HEK293 (cell line): ENCODE measurements at regions not wholly inside any gene's neighbourhood (a gene's known extent, or its start where the extent isn't known, plus 50 kb on each side); places are given as distances from the start of the nearest gene placed in this dataset.

Experiments
- CTCF ChIA-PET: fragments of 350-600 bp; formaldehyde crosslinking; extraction: SDS; loops from one replicate; lab custom pipeline; 2021; ENCODE audit warnings: antibody characterized with exemption; lab: Yijun Ruan, JAX
- POLR2A ChIA-PET: fragments of 300-600 bp; formaldehyde crosslinking; extraction: SDS; loops from one replicate; lab custom pipeline; 2020; ENCODE audit warnings: antibody characterized with exemption, inconsistent platforms; lab: Yijun Ruan, JAX
- H3K27ac ChIP-seq: fragments of 200-500 bp; sonication (Bioruptor generic); 2 replicates; pipeline ENCODE4 v1.5.1; 2014; ENCODE audit warnings: low read depth, low read length, control low read depth, inconsistent platforms; ENCODE audit errors: extremely low read depth
- H3K36me3 ChIP-seq, 2 experiments: fragments of 200-500 bp in 1 of 2; sonication (Bioruptor generic) in 1 of 2; 1 replicate in 1 of 2; 2 replicates in 1 of 2; pipeline ENCODE4 v1.5.1; 2014 to 2017; ENCODE audit warnings: inconsistent platforms in 2 of 2, low read length in 2 of 2; ENCODE audit not compliant: control insufficient read depth in 2 of 2, insufficient read depth in 1 of 2
- H3K4me1 ChIP-seq: fragments of 200-500 bp; sonication (Bioruptor generic); 2 replicates; pipeline ENCODE4 v1.5.1; 2014; ENCODE audit warnings: mild to moderate bottlenecking, low read length, inconsistent platforms; ENCODE audit not compliant: control insufficient read depth, insufficient read depth
- H3K4me3 ChIP-seq: 2 replicates; pipeline ENCODE4 v1.5.1; 2011; ENCODE audit warnings: low read depth, mild to moderate bottlenecking, control low read depth, low read length, moderate library complexity
- H3K9me3 ChIP-seq: fragments of 200-500 bp; sonication (Bioruptor generic); 2 replicates; pipeline ENCODE4 v1.5.1; 2014; ENCODE audit warnings: low read depth, low read length, inconsistent platforms; ENCODE audit not compliant: control insufficient read depth, insufficient read depth
- BCL11A ChIP-seq: fragments of 450-650 bp; formaldehyde crosslinking; IDR thresholded peaks from 2 replicates; pipeline ENCODE4 v1.5.1; 2016; ENCODE audit warnings: low read depth, missing biosample characterization, missing genetic modification characterization
- GLI4 ChIP-seq: fragments of 450-650 bp; formaldehyde crosslinking; IDR thresholded peaks from 2 replicates; pipeline ENCODE4 v1.5.1; 2016; ENCODE audit warnings: missing biosample characterization, missing genetic modification characterization
- INSM2 ChIP-seq: fragments of 450-650 bp; formaldehyde crosslinking; IDR thresholded peaks from 2 replicates; pipeline ENCODE4 v1.5.1; 2016; ENCODE audit warnings: missing biosample characterization, missing genetic modification characterization
- KLF17 ChIP-seq: fragments of 450-650 bp; formaldehyde crosslinking; IDR thresholded peaks from 2 replicates; pipeline ENCODE4 v1.5.1; 2016; ENCODE audit warnings: missing biosample characterization, missing genetic modification characterization
- KLF9 ChIP-seq: fragments of 450-650 bp; formaldehyde crosslinking; IDR thresholded peaks from 2 replicates; pipeline ENCODE4 v1.5.1; 2016; ENCODE audit warnings: missing biosample characterization, missing genetic modification characterization, low read depth
- MEIS1 ChIP-seq: sonication (generic); formaldehyde crosslinking; IDR thresholded peaks from 2 replicates; pipeline ENCODE4 v1.8.1; 2022; ENCODE audit warnings: missing genetic modification reagents, mild to moderate bottlenecking, borderline replicate concordance
- YY2 ChIP-seq: fragments of 450-650 bp; formaldehyde crosslinking; IDR thresholded peaks from 2 replicates; pipeline ENCODE4 v1.5.1; 2016; ENCODE audit warnings: missing biosample characterization, missing genetic modification characterization
- ZBTB1 ChIP-seq: fragments of 450-650 bp; formaldehyde crosslinking; IDR thresholded peaks from 2 replicates; pipeline ENCODE4 v1.5.1; 2016; ENCODE audit warnings: missing biosample characterization, missing genetic modification characterization
- ZEB2 ChIP-seq: fragments of 450-650 bp; formaldehyde crosslinking; IDR thresholded peaks from 2 replicates; pipeline ENCODE4 v1.5.1; 2016; ENCODE audit warnings: missing biosample characterization, missing genetic modification characterization
- ZNF133 ChIP-seq: fragments of 450-650 bp; formaldehyde crosslinking; IDR thresholded peaks from 2 replicates; pipeline ENCODE4 v1.5.1; 2016; ENCODE audit warnings: missing biosample characterization, missing genetic modification characterization
- ZNF146 ChIP-seq: fragments of 450-650 bp; formaldehyde crosslinking; IDR thresholded peaks from 2 replicates; pipeline ENCODE4 v1.5.1; 2016; ENCODE audit warnings: missing biosample characterization, missing genetic modification characterization
- ZNF223 ChIP-seq: fragments of 450-650 bp; formaldehyde crosslinking; IDR thresholded peaks from 2 replicates; pipeline ENCODE4 v1.5.1; 2016; ENCODE audit warnings: missing biosample characterization, missing genetic modification characterization
- ZNF292 ChIP-seq: fragments of 450-650 bp; formaldehyde crosslinking; IDR thresholded peaks from 2 replicates; pipeline ENCODE4 v1.5.1; 2016; ENCODE audit warnings: low read depth, missing biosample characterization, missing genetic modification characterization, borderline replicate concordance
- ZNF354C ChIP-seq: fragments of 450-650 bp; formaldehyde crosslinking; IDR thresholded peaks from 2 replicates; pipeline ENCODE4 v1.5.1; 2016; ENCODE audit warnings: missing biosample characterization, missing genetic modification characterization, low read depth, borderline replicate concordance
- ZNF449 ChIP-seq: fragments of 450-650 bp; formaldehyde crosslinking; IDR thresholded peaks from 2 replicates; pipeline ENCODE4 v1.5.1; 2017; ENCODE audit warnings: missing biosample characterization, mild to moderate bottlenecking, missing genetic modification characterization, moderate library complexity
- ZSCAN23 ChIP-seq: fragments of 450-650 bp; formaldehyde crosslinking; IDR thresholded peaks from 2 replicates; pipeline ENCODE4 v1.5.1; 2016; ENCODE audit warnings: missing biosample characterization, missing genetic modification characterization
- TF ChIP-seq, protein P1 (sequence below): fragments of 450-650 bp; formaldehyde crosslinking; IDR thresholded peaks from 2 replicates; pipeline ENCODE4 v1.5.1; 2016; ENCODE audit warnings: missing biosample characterization, missing genetic modification characterization

DNA sequence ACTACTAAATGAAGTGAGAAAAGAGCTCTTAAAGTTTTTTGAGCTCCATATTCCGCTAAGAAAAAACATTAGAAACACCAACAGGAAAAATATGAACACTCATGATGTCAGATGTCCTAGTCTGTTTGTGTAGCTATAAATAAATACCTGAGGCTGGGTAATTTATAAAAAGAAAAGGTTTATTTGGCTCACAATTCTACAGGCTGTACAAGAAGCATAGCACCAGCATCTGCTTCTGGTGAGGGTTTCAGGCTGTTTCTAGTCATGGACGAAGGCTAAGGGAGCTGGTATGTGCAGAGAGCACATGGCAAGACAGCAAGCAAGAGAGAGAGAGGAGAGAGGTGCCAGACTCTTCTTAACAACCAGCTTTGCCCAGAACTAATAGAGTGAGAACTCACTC lies 186.2 kb downstream of the PLK2 start:
- Histone ChIP-seq H3K27ac (no peak overlapping the region), H3K9me3 (no peaks in the 10 kb centered on the region), H3K4me1 (no peaks in the 10 kb centered on the region), H3K36me3 (no peaks in the 10 kb centered on the region), H3K4me3 (no peak overlapping the region)
- CTCF ChIA-PET = interaction anchor here (0.7 to 1.4 kb wide), 2 partner anchors 606 to 975 kb away, joined by 3 to 4 read pairs; no protein-coding TSS in a partner anchor
- POLR2A ChIA-PET = no interaction called here
- TF ChIP-seq, protein P1, sequence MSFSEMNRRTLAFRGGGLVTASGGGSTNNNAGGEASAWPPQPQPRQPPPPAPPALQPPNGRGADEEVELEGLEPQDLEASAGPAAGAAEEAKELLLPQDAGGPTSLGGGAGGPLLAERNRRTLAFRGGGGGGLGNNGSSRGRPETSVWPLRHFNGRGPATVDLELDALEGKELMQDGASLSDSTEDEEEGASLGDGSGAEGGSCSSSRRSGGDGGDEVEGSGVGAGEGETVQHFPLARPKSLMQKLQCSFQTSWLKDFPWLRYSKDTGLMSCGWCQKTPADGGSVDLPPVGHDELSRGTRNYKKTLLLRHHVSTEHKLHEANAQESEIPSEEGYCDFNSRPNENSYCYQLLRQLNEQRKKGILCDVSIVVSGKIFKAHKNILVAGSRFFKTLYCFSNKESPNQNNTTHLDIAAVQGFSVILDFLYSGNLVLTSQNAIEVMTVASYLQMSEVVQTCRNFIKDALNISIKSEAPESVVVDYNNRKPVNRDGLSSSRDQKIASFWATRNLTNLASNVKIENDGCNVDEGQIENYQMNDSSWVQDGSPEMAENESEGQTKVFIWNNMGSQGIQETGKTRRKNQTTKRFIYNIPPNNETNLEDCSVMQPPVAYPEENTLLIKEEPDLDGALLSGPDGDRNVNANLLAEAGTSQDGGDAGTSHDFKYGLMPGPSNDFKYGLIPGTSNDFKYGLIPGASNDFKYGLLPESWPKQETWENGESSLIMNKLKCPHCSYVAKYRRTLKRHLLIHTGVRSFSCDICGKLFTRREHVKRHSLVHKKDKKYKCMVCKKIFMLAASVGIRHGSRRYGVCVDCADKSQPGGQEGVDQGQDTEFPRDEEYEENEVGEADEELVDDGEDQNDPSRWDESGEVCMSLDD (tag by site-specific recombination) = no peak
- TF ChIP-seq ZNF292 (tag by site-specific recombination) (no peak), ZNF146 (tag by site-specific recombination) (no peak), ZNF354C (no peak), ZNF133 (tag by site-specific recombination) (no peak), BCL11A (tag by site-specific recombination) (no peak), MEIS1 (CRISPR knock-in tag) (no peak), ZNF223 (tag by site-specific recombination) (no peak)

GRCh38 chr5:58268268-58268667 lies 191.6 kb downstream of the PLK2 start:
- Histone ChIP-seq H3K27ac (no peak overlapping the region), H3K4me3 (no peak overlapping the region), H3K36me3 (no peaks in the 10 kb centered on the region), H3K9me3 (no peaks in the 10 kb centered on the region), H3K4me1 (no peaks in the 10 kb centered on the region)
- ChIA-PET CTCF (no interaction called here), POLR2A (no interaction called here)
- no peak for TF ChIP-seq KLF17 (tag by site-specific recombination)
- TF ChIP-seq, protein P1 (tag by site-specific recombination) = no peak
- TF ChIP-seq KLF9 (tag by site-specific recombination) = no peak
- no peak for TF ChIP-seq ZSCAN23
- no peak for TF ChIP-seq INSM2 (tag by site-specific recombination)
- TF ChIP-seq ZNF449 (tag by site-specific recombination) = no peak
- no peak for TF ChIP-seq ZEB2 (tag by site-specific recombination)
- no peak for TF ChIP-seq YY2 (tag by site-specific recombination)
- no peak for TF ChIP-seq GLI4 (tag by site-specific recombination)
- no peak for TF ChIP-seq ZBTB1
